Stromal cell of bone marrow (primary cell): ENCODE measurements at regions not wholly inside any gene's neighbourhood (a gene's known extent, or its start where the extent isn't known, plus 50 kb on each side); places are given as distances from the start of the nearest gene placed in this dataset.
A peak's percentile ranks its signal among the peaks of the same experiment; 100 is the strongest.

Experiments
- DNase-seq: peaks from one replicate; pipeline ENCODE4 v3.0.0-alpha.2; 2012; ENCODE audit warnings: low read depth

DNA sequence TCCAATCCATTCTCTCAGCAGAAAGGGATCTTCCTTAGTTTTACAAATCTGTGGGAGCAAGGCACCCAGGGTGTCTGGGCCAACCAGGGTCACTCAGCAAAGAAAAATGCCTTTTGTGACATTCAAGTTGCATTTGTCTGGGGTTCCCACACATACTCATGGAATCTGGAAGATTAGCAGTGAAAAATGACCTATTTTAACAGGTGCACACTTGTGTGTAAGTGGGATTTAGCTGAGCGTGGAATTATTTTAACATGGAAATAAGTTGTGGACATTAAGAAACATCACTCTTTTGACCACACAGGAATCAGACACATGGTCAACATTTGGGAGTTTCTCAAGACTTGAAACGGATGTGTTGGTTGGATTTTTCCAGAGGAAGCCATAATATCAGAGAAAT, 234.9 kb downstream of the OPA1 start:
- no peak for DNase-seq

DNA sequence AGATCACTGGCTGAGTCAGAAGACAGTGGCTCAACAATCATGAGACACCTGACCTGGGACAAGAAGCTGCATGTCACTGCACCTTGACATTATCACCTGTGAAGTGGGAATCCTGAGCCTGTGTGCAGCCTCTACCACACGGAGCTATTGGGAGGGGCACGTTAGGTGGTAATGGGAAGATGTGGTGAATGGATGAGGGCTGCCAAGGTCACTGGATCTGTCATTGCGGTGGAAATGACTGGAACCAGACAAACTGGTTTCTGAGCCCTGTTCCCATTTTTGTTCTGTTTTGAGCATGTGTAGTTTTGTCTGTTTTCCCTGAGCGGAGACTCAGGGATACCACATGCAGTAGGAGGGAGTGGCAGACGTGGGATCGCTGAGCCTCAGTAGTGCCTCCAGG, 235.5 kb downstream of the OPA1 start:
- no peak for DNase-seq

DNA sequence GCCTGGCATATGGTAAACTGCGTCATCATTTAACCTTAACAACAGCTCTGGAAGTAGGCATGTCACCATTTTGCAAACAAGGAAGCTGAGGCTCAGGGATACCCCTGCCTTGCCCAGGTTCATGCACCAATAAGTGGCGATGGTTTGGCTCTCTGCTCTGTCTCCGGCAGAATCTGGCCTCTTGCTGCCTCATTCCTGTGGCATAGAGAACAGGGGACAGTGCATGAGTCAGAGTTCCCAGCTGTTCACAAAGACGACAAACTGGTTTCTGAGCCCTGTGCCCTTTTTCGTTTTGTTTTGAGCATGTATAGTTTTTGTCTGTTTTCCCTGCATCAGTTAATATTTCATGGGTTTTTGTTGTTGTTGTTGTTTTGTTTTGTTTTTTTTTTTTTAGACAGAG, 236.8 kb downstream of the OPA1 start:
- DNase-seq: peak; percentile 26

DNA sequence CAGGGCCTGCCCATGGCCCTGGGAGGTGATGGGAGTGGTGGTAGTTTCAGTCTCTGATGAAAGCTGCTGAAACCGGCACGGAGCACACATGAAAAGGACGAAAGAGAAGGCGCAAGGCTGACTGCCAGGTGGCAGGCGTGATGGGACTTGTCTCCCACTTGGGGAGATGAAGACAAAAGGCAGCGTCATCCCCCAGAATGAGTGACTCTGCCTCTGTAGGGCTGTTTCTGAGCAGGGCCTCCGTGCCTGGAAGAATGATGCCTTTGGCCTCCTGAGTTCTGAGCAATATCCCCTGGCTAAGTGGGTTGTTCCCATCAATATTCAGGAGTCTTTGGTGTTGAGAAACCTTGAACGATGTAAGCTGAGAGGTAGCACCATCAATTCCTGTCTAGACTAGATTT, 237.8 kb downstream of the OPA1 start:
- DNase-seq: no peak

DNA sequence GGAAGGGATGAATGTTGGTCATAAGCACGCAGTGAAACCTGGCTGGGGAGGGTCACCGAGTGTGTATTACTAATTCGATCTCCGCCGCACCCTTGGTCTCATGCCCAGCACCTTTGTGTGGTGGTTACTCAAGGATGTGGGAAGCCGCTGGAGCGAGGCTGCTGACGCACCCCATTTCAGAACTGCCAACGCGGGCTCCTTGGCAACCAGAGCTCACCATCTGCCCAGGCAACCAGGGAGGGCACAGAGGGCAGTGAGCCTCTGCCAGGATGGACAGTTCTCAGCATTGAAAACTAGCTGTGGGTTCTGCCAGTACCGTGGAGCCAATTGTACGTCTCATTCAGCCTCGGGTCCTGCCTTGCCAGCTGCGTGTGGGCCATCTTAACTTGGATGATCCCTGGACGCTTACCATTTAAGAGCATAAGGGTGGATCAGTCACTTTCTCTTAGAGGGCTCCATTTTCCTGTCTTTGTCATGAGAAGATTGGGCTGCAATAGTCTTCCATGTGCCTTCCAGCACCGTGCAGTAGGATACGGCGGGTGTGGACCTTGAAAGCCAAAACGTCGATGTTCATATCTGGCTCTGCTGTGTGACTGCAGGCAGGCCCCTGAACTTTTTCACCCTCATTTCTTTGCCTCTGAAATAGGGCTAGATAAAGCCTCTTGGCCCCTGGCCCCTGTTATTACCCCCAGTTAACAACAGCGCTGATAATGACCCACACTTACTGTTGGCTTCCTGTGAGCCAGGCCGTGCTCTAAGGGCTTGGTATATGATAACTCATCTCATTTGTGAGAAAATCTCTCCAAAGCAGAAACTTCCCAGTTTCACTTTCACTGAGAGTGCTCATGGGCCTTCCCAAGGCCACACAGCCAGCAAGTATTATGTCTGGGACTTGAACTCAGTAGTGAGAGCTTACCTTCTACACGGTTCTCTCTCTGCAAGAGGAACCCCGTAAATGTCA, 238.8 kb downstream of the OPA1 start:
- no peak for DNase-seq

DNA sequence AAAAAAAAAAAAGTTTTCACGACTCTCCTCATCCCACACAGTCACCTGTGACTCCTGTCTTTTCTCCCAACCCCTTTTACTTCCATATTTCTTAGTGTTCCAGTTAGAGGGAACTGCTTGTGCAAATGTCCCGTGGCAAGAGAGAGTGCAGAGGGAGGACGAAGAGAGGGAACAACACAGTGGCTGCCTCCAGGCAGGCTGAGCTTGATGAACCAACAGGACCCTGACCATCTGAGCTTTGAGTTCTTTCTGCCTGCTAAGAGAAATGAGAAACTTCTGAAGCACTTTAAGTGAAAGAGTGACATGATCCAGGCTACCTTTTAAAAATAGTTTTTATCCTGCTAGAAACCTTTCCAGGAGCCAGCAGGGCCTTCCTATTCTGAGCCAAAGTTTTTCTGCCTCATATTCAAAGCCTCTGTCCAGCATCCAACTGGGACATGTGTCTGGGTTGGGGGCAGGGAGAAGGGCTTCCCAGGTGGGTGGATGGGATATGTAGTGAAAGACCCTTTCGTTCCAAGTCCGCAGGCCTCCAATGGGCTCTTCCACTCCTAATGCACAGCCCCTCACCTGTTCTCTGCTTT, 239.9 kb downstream of the OPA1 start:
- DNase-seq: no peak

DNA sequence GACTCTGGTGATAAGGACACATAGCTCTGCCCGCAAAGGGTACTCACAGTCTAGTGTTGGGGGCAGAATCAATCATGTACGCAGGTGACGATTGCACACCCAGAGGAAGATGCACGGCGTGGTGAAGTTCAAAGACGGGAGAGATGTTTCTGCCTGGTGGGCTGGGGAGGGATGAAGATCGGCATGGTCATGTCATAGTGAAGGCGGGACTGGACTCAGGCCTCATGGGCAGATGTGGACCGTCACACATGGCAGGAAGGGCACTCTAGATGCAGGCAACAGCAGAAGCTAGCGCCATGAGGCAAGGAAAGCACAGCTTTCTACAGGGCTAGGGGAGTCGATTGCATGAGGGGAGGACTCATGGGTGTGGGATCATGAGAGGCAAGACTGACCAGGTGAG, 240.6 kb downstream of the OPA1 start:
- no peak for DNase-seq

DNA sequence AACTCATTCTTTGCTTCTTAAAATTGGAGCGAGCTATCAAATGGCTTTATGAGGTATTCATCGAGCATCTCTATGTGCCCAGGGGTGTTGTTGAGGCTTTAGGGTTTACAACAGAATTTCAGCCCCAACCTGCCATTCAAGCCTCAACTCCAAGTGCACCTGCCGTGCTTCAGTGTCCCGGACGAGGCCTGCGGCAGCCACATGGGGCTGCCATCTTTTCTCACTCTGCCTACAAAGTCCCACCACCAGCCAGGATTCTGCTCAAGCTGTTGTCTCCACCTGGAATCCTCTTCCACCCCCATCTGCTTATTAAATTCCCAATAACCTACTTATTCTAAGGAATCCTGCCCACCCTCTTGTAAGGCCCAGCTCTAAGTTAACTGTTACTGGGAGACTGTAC, 242.4 kb downstream of the OPA1 start:
- DNase-seq: no peak

DNA sequence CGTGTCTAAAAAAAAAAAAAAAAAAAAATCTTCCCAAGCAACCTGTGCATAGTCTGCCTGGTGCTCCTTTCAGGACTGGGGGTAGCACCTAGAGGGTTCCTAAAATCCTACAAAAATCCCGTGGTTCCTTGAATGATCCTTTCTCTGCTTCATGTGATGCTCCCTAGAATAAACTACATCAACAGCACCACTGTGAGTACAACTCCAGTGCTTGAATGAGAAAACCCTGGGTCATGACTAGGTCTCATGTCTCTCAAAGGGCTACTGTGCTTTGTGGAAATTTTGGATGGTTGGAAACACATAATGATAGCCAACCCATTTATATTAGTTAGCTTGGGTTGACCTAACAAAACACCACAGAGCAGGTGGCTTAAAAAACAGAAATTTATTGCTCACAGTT, 243.5 kb downstream of the OPA1 start:
- no peak for DNase-seq

DNA sequence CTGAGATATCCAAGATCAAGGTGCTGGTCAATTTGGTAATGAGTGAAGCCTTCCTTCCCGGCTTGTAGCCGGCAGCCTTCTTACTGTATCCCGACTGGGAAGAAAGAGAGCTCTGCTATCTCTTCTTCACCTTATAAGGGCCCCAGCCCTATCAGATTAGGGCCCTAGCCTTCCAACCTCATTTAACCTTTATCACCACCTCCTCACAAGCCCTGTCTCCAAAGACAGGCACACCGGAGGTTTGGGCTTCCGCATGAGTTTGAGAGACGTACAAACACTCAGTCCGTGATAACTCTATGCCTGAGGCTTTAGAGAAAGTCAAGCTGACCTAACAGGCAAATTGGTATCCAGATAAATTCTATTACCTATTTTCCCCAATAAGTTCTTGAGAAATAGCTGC, 243.9 kb downstream of the OPA1 start:
- DNase-seq: no peak

DNA sequence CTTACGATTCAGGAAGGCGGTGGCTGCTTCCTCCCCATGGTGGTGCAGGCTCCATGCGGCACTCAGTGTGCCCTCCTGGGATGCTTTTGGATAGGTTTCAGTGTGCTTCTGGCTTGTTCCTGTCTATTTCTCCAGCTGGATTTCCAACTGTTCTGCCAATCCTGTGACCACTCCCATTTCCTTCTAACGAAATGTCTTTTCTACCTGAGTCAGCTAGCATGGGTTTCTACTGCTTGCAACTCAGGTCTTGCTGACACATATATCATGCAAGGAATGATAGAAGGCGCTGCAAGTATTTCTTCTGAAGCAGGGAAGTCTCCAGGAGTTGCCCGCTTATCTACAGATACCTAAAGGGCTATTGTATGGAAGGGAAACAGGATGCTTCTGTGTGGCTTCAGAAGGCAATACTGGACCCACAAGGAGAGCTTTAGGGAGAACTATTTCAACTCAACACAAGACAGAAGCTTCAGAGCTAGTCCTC, 244.4 kb downstream of the OPA1 start:
- DNase-seq: no peak

DNA sequence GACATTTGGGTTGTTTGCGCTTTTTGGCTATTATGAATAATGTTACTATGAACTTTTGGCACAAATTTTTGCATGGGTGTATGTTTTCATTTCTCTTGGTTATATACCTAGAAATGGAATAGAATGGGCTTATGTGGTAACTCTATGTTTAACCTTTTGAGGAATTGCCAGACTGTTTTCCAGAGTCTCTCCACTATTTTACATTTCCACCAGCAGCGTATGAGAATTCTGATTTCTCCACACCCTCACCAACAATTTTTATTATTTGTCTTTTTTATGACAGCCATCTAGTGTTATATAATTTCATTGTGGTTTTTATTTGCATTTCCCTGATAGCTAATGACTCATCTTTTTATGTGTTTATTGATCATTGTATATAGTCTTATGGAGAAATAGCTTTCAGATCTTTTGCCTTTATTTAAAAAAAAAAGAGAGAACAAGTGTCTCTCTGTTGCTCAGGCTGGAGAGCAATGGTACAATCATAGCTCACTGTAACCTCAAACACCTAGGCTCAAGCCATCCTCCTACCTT, 247.2 kb downstream of the OPA1 start:
- no peak for DNase-seq

DNA sequence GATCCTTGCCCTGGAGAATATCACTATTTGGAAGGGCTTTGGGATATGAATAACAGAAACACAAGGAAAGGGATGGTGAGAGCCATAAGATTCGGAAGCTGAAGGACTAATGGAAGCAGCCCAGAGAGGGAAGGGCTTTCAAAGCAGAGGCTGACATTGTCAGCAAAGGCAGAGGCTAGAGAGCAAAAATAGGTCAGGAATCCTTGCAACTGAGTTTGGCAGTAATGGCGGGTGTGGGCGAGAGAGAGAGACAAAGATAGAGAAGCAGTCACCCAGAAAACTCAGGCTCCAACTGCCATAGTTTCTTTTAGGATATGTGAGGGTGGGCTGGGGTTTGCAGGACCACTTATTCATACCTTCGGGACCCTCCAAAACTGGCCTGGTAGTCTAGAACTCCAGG, 248.6 kb downstream of the OPA1 start:
- no peak for DNase-seq

DNA sequence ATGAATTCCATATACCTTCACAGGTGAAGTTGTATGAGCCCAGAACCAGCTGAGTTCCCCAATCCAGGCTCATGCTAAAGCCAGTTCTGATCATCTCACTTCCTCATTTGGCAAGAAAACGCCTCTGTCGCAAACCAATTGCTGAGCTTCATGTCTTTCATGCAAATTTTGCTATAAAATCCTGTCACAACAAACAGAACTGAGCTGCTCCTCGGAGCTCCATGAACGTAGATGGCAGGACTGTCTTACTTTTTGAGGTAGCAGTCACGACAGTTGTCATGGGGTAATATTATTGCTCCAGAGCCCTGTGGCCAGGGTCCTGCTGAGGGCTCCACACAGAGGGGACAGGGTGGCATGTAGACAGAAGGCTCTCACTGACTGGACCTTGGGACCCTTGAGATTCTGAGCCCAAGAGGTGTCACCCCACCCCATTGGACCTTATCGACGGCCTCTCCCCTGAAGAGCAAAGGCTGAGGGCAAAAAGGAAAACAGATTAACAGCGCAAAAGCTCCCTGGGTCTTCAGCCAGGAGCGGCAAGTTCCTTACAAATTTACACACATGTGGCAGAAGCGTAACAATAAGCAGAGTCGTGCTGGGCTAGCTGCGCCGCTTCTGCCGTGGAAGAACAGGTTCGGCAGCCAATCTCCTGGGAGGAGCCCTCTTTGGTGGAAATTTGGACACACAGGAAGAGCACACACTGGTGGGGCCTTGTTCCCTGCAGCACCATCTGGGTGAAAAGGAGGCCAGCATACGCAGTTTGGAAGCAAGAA, 249.2 kb downstream of the OPA1 start:
- no peak for DNase-seq

DNA sequence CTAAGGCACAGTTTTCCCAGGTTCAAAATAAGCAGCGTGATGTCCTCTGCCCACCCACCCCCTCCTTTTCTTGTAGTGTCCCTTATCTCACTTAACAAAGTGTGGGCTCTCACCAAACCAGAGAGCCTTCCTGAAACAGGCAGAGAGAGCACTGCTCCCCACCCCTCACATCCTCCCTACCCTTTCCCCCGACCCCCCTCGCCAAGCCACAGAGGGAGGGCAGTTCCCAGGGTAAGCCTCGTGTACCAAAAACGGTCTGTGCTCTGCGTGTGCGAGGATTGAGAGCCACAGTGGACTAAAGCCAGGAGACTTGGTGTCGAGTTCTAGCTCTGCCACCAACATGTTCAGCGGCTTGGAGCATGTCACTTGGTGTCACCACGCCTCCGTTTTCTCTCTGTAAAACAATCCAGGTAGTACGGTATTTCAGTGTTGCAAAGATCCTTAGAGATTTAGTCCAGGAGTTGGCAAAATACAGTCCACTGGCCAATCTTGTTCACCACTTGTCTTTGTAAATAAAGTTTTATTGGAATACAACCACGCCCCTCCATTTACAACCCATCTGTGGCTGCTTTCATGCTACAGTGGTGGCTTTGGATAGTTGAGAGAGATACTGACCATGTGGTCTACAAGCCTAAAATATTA, 249.9 kb downstream of the OPA1 start:
- no peak for DNase-seq

DNA sequence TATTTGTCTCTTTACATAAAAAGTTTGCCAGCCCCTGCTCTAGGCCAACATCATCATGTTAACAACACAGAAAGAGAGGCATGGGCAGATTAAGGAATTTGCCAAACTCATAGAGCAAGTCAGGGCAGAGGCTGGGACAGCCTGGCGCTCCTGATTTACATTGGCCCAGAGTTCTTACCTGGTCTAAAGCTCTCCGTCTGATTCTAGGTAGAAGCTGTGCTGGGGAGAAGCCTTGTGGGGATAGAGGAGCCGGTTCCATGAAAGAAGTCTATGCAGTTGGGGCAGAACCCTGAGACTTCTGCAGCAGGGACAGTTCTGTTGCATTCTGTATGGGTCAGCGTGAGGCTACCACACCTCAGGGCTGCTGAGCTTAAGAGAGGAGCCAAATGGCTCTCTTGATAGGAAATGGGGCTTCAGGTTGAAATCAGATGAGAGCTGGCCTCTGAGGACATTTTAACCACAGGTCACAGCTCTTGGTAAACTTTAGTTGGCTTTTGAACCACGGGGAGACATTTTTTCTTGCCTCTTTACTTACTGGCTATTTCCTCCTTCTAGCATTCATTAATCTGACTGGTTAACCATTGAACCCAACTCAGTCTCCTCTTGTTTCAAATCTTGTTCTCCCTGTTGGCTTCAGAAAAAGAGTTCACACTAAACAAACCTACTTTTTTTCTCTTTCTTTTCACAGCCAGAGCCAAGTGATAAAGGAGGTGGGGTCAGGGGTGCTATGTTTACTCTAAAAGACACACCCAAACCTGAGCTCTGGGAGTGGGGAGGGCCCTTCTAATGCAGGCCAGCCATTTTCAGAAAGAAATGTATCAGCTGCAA, 250.7 kb downstream of the OPA1 start:
- no peak for DNase-seq

DNA sequence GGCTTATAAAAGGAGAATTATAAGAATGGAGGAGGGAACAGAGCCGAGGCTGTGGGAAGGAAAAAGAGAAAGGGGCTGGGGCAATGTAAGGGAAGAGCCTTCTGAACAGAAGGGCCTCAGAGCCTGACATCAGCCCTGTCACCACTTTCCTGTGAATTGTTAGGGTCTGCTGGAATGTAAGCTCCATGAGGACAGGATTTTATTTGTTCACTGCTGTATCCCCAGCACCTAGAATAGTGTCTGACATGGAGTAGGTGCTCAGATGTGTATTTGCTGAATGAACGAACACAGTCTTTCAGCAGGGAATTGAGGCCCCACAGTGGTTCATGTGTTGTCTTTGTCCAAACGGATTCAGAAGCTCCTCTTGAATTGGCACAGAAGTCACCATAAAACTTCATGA, 251.5 kb downstream of the OPA1 start:
- DNase-seq: no peak

DNA sequence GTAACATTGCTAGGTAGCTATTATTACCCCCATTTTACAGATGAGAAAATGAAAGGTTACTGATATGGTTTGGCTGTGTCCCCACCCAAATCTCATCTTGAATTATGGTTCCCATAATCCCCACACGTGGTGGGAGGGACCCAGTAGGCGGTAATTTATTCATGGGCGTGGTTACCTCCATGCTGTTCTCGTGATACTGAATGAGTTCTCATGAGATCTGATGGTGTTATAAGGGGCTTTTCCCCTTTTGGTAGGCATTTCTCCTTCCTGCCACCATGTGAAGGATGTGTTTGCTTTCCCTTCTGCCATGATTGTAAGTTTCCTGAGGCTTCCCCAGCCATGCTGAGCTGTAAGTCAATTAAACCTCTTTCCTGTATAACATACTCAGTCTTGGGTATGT, 252.1 kb downstream of the OPA1 start:
- DNase-seq: no peak

DNA sequence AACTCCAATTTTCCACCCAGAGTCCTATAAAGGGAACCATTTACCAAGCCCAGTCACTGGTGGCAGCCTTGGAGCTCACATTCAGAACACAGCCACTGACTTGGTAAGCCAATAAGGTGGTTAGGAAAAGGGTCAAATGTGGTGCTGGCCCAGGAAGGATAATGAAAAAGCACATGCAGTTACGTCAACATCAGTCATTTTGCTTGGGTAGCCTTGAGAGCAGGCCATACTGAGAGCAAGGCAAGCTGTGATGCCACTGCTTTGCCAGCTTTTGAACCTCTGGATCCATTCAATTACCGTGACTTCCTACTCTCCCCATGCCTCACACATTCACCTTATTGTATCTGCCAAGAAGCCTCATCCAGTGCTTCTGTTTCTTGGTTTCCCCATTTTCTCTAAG, 253.6 kb downstream of the OPA1 start:
- no peak for DNase-seq

DNA sequence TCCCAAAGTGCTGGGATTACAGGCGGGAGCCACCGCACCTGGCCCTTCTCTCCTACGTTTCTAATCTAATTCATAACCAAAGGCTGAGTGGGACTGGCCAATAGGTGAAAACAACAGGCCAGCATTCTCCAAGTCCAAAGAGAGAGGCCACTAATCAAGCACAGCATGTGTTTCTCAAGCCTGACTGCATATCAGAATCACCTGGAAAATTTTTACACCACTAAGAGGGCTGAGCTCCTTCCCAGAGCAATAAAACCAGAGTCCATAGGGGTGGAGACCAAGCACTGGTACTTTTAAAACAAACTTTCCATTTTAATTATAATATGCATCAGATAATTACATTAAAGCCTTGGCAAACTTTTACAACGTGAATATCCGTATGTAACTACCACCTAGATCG, 254.4 kb downstream of the OPA1 start:
- DNase-seq: no peak

DNA sequence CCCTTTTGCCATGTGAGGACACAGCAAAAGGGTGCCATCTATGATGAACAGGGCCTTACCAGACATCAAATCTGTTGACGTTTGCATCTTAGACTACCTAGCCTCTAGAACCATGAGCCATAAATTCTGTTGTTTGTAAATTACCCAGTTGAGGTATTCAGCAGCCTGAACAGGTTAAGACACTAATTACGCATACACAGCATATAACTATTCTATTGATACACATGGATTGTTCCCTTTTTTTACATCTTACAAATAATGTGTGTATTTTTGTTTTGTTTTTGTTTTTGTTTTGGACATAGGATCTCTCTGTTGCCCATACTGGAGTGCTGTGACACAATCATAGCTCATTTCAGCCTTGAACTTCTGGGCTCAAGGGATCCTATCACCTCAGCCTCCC, 255.5 kb downstream of the OPA1 start:
- DNase-seq: no peak
